Calu3 (cell line): ENCODE measurements at regions not wholly inside any gene's neighbourhood (a gene's known extent, or its start where the extent isn't known, plus 50 kb on each side); places are given as distances from the start of the nearest gene placed in this dataset.

Source experiments
- BruUV-seq: library from RNA; stranded (reverse); fragments of 400-500 nt; replicated peaks from 2 replicates; lab custom pipeline; 2021; lab: Mats Ljungman, UMichigan
- CTCF ChIA-PET: fragments of 300-600 bp; sonication (Branson Sonifier 250); formaldehyde crosslinking; loops from one replicate; lab custom pipeline; 2022; ENCODE audit warnings: antibody characterized with exemption; lab: Charles Lee
- DNase-seq: peaks from one replicate; pipeline ENCODE4 v3.0.0; 2022
- H3K27ac Mint-ChIP-seq: one replicate; pipeline ENCODE4 v1.8.0; 2022; ENCODE audit warnings: mixed read lengths; ENCODE audit not compliant: unreplicated experiment
- H3K27me3 Mint-ChIP-seq: one replicate; pipeline ENCODE4 v1.8.0; 2022; ENCODE audit warnings: mixed read lengths; ENCODE audit not compliant: unreplicated experiment
- H3K36me3 Mint-ChIP-seq: one replicate; pipeline ENCODE4 v1.8.0; 2022; ENCODE audit warnings: mild to moderate bottlenecking, moderate library complexity, mixed read lengths; ENCODE audit not compliant: insufficient read depth, unreplicated experiment
- H3K4me1 Mint-ChIP-seq: one replicate; pipeline ENCODE4 v1.8.0; 2022; ENCODE audit warnings: mild to moderate bottlenecking, low read depth, mixed read lengths; ENCODE audit not compliant: unreplicated experiment
- H3K4me3 Mint-ChIP-seq: one replicate; pipeline ENCODE4 v1.8.0; 2022; ENCODE audit warnings: mild to moderate bottlenecking, low read depth, moderate library complexity, mixed read lengths; ENCODE audit not compliant: unreplicated experiment
- H3K9me3 Mint-ChIP-seq: one replicate; pipeline ENCODE4 v1.8.0; 2022; ENCODE audit warnings: low read depth, mixed read lengths; ENCODE audit not compliant: unreplicated experiment
- intact Hi-C: fragments of 100-400 bp; cut with micrococcal nuclease; formaldehyde crosslinking; loops from one replicate; pipeline ENCODE4 v1.10.0; 2022; ENCODE audit not compliant: unreplicated experiment
- TF ChIP-seq, protein P1 (sequence below): fragments of 200-600 bp; IDR thresholded peaks from one replicate; pipeline ENCODE4 v1.8.0; 2022; ENCODE audit warnings: antibody characterized with exemption; ENCODE audit not compliant: unreplicated experiment

DNA sequence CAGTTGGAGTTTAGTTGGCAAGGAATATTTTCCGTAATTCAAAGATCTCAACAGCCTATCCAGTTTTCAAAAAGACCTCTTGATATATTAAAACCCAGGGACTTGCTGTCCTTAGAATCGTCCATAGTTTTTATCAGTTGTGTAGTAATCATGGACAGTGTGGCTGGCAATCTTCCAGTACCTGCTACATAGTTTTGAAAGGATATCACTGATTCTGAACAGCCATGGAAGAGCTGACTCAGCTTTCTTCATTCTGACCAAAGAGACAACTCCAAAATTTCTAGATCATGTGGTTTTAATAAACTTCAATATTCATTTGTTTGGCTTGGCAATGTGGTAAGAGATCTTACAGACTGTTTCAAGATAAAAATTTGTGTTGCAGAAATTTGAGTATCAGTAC lies 616.7 kb downstream of the TDRD15 start:
- CTCF ChIA-PET, result no interaction called here
- no peak overlapping the region for H3K4me3 Mint-ChIP-seq
- no peaks in the 10 kb centered on the region for H3K4me1 Mint-ChIP-seq

DNA sequence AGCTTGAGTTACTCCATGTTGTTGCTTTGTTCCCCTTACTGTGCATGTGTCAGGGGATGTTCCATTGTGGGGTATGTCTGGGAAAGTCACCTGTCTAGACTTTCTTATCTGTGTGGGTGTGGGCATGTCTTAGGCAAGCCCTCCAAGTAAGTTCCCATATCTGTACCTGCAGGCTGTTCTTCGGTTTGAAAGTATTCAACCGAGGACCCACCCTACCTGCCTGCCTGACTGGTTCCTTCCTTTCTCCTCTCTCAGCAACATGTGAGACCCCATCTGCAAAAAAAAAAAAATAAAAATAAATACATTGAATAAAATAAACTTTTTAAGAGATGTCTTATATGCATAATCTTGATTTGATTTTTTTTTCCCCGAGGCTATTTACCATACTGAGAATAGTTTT lies 622.7 kb downstream of the TDRD15 start:
- H3K36me3 Mint-ChIP-seq, result no peaks in the 10 kb centered on the region
- peaks cover 15% of the 10 kb centered on the region for H3K9me3 Mint-ChIP-seq
- intact Hi-C loops, result no loop called here
- H3K4me3 Mint-ChIP-seq, result no peak overlapping the region
- no TSS peak for BruUV-seq
- TF ChIP-seq, protein P1, sequence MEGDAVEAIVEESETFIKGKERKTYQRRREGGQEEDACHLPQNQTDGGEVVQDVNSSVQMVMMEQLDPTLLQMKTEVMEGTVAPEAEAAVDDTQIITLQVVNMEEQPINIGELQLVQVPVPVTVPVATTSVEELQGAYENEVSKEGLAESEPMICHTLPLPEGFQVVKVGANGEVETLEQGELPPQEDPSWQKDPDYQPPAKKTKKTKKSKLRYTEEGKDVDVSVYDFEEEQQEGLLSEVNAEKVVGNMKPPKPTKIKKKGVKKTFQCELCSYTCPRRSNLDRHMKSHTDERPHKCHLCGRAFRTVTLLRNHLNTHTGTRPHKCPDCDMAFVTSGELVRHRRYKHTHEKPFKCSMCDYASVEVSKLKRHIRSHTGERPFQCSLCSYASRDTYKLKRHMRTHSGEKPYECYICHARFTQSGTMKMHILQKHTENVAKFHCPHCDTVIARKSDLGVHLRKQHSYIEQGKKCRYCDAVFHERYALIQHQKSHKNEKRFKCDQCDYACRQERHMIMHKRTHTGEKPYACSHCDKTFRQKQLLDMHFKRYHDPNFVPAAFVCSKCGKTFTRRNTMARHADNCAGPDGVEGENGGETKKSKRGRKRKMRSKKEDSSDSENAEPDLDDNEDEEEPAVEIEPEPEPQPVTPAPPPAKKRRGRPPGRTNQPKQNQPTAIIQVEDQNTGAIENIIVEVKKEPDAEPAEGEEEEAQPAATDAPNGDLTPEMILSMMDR, result no peak
- no peaks in the 10 kb centered on the region for H3K27me3 Mint-ChIP-seq
- no peaks in the 10 kb centered on the region for H3K4me1 Mint-ChIP-seq
- DNase-seq, result no peak
- CTCF ChIA-PET, result no interaction called here
- H3K27ac Mint-ChIP-seq, result no peak overlapping the region

More for the DNA sequence above, 616.7 kb downstream of the TDRD15 start:
- no peaks in the 10 kb centered on the region for H3K27me3 Mint-ChIP-seq
- peaks cover 11% of the 10 kb centered on the region for H3K9me3 Mint-ChIP-seq
- no TSS peak for BruUV-seq
- H3K27ac Mint-ChIP-seq, result no peak overlapping the region
- TF ChIP-seq, protein P1, result no peak
- DNase-seq, result no peak
- intact Hi-C loops, result no loop called here
- H3K36me3 Mint-ChIP-seq, result no peaks in the 10 kb centered on the region

DNA sequence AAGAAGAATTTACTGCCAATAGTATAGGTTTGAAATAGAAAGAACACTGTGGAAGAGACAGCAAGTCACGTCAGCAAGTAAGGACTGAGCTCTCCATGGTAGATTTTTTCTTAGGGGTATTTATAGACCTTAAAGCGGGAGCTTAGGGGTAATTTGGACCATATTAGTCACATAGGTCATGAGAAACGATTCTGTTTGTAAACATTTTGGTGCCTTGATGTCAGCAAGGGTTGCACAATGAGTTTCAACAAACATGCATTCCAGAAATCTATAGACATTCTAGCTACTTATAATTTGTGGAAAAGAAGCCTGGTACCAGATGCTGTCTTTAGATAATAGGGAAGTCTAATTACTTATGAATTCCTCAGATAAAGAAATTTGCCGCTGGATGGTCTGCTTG lies 624.7 kb downstream of the TDRD15 start:
- intact Hi-C loops, result no loop called here
- TF ChIP-seq, protein P1, result no peak
- CTCF ChIA-PET, result no interaction called here
- peaks cover 18% of the 10 kb centered on the region for H3K9me3 Mint-ChIP-seq
- H3K27ac Mint-ChIP-seq, result no peak overlapping the region
- H3K36me3 Mint-ChIP-seq, result no peaks in the 10 kb centered on the region
- no peak overlapping the region for H3K4me3 Mint-ChIP-seq
- no peaks in the 10 kb centered on the region for H3K4me1 Mint-ChIP-seq
- BruUV-seq, result no TSS peak
- no peaks in the 10 kb centered on the region for H3K27me3 Mint-ChIP-seq
- no peak for DNase-seq

DNA sequence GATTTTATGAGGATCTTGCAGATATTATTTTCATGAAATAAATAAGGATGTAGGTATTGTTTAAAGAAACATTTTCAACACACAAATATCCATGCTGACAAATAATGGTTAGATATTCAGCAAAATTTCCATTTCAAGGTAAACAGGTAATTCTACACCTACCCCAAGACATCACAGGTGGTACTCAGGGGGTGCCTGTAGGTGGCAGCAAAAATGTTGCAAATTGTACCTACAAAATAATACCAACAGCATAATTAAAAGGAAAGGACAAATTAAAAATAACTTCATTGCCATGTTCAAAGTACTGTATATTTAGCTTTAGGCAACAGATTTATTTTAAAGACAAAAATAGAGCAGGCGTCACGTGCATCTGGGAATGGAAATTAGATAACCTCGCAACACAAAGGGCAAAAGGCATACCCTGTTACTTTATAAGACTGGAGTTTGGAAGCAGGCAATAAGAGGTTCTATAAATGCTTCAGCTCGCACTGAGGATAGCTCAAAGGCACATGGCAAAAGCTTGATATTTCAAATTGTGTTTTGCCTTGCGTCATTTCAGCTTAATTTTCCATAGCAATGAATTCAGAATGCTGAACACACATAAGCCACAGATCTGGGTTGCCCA lies 630.5 kb downstream of the TDRD15 start:
- no peak overlapping the region for H3K4me3 Mint-ChIP-seq
- no peaks in the 10 kb centered on the region for H3K36me3 Mint-ChIP-seq
- DNase-seq, result peak; percentile 5
- no peaks in the 10 kb centered on the region for H3K27me3 Mint-ChIP-seq
- peaks cover 18% of the 10 kb centered on the region for H3K9me3 Mint-ChIP-seq
- BruUV-seq, result no TSS peak
- TF ChIP-seq, protein P1, result no peak
- no peak overlapping the region for H3K27ac Mint-ChIP-seq
- CTCF ChIA-PET, result no interaction called here
- H3K4me1 Mint-ChIP-seq, result no peaks in the 10 kb centered on the region
- intact Hi-C loops, result no loop called here
